T47D (cell line): ENCODE measurements at regions not wholly inside any gene's neighbourhood (a gene's known extent, or its start where the extent isn't known, plus 50 kb on each side); places are given as distances from the start of the nearest gene placed in this dataset.
"Not testable (repeated sequence)": the region's sequence is repeated elsewhere in the genome, so short reads cannot be mapped to it uniquely, and the experiment has no call there.

ENCODE experiments used
- DNase-seq, 2 experiments: peaks; one replicate each; pipeline versions ENCODE4 v3.0.0 to v3.0.0-alpha.2; 2011 to 2012; ENCODE audit warnings: low read depth in 1 of 2, low spot score in 1 of 2
- JUND ChIP-seq: IDR thresholded peaks from 2 replicates; pipeline ENCODE4 v1.6.1; 2012; ENCODE audit warnings: low read depth
- in situ Hi-C: cut with HindIII; loops from 2 replicates; pipeline ENCODE4 v1.10.0; 2016; ENCODE audit warnings: low sequenced_read_pairs, low pct_unique_long_range_greater_than_20kb

- in situ Hi-C loops, result no loop called here
- 0 out of 2 replicates have a peak, but pooled peaks have one; percentile 25 for TF ChIP-seq JUND
- peak in 1 of 2 experiments; percentile 30 for DNase-seq
Measured at GRCh38 chr22:23467721-23468294, 112.3 kb downstream of the IGLL1 start.

GRCh38 chr22:23466351-23466750 lies 113.7 kb downstream of the IGLL1 start:
- no peak for DNase-seq
- in situ Hi-C loops, result no loop called here
- no peak for TF ChIP-seq JUND

GRCh38 chr22:23464796-23465195 lies 115.3 kb downstream of the IGLL1 start:
- in situ Hi-C loops, DNase-seq: not testable (repeated sequence)

GRCh38 chr22:23460517-23461031 lies 119.5 kb downstream of the IGLL1 start:
- DNase-seq, in situ Hi-C loops: not testable (repeated sequence)

GRCh38 chr22:23459645-23460516 lies 120.2 kb downstream of the IGLL1 start:
- peak in 1 of 2 experiments; percentile 52 for DNase-seq
- in situ Hi-C loops, result not testable (repeated sequence)

GRCh38 chr22:23458663-23459541 lies 121.2 kb downstream of the IGLL1 start:
- DNase-seq, result peak; percentile 33 to 96
- in situ Hi-C loops, result no loop called here

GRCh38 chr22:23457380-23457985 lies 122.6 kb downstream of the IGLL1 start:
- DNase-seq, result no peak
- TF ChIP-seq JUND, result no peak
- in situ Hi-C loops, result no loop called here

More at GRCh38 chr22:23458663-23459541, 121.2 kb downstream of the IGLL1 start:
- TF ChIP-seq JUND, result no peak

- in situ Hi-C loops, result not testable (repeated sequence)
Measured at GRCh38 chr22:23456666-23457379, 123.3 kb downstream of the IGLL1 start.

GRCh38 chr22:23454345-23454744 lies 125.7 kb downstream of the IGLL1 start:
- in situ Hi-C loops, DNase-seq: not testable (repeated sequence)

More at GRCh38 chr22:23456666-23457379, 123.3 kb downstream of the IGLL1 start:
- not testable (repeated sequence) for DNase-seq

- in situ Hi-C loops, result no loop called here
- DNase-seq, result no peak
- no peak for TF ChIP-seq JUND
Measured at GRCh38 chr22:23453277-23453676, 126.8 kb downstream of the IGLL1 start.

- in situ Hi-C loops, result no loop called here
Measured at GRCh38 chr22:23452231-23453010, 127.7 kb downstream of the IGLL1 start.

GRCh38 chr22:23451452-23452230 lies 128.4 kb downstream of the IGLL1 start:
- DNase-seq, in situ Hi-C loops: not testable (repeated sequence)

More at GRCh38 chr22:23452231-23453010, 127.7 kb downstream of the IGLL1 start:
- TF ChIP-seq JUND, result no peak
- no peak for DNase-seq

- DNase-seq, in situ Hi-C loops: not testable (repeated sequence)
Measured at GRCh38 chr22:23450821-23451220, 129.3 kb downstream of the IGLL1 start.
